ENCODE measurements at regions not wholly inside any gene's neighbourhood (a gene's known extent, or its start where the extent isn't known, plus 50 kb on each side); places are given as distances from the start of the nearest gene placed in this dataset.

GRCh38 chr10:128887856-128888255 lies 579.2 kb upstream of the MGMT start:
- Histone ChIP-seq H3K27me3 (no peaks in the 10 kb centered on the region), H3K4me3 (no peak overlapping the region), H3K9me3 (peaks cover 0 to 25% (median 4%) of the 10 kb centered on the region in 12 donors), H3K4me1 (no peaks in the 10 kb centered on the region), H3K36me3 (no peaks in the 10 kb centered on the region), H3K27ac (no peak overlapping the region)
- DNase-seq = no peak
- WGBS, 4 donors = 80 to 89% (median 84%) methylated on average over 3 of the region's 3 CpGs
- TF ChIP-seq CTCF (IDR thresholded peaks at IDR 0.05) = no peak
- no peak for TF ChIP-seq POLR2A (IDR thresholded peaks at IDR 0.05)
- intact Hi-C loops (cut with DNase I) = no loop called here
- ATAC-seq = no peak

GRCh38 chr10:128892005-128892404 lies 575.0 kb upstream of the MGMT start:
- H3K36me3 ChIP-seq = no peaks in the 10 kb centered on the region

GRCh38 chr10:128894641-128895040 lies 572.4 kb upstream of the MGMT start:
- intact Hi-C loops (cut with DNase I) = no loop called here
- peak overlapping the region in 1 of 12 donors; percentile 73 for H3K27ac ChIP-seq
- no peak for DNase-seq
- no peak overlapping the region for H3K4me3 ChIP-seq
- H3K4me1 ChIP-seq = peaks cover 0 to 22% (median 3%) of the 10 kb centered on the region in 12 donors
- WGBS, 4 donors = 52 to 98% (median 95%) methylated on average over 1 of the region's 1 CpG
- no peak for TF ChIP-seq POLR2A (IDR thresholded peaks at IDR 0.05)
- no peak for TF ChIP-seq CTCF (IDR thresholded peaks at IDR 0.05)
- no peaks in the 10 kb centered on the region for H3K36me3 ChIP-seq
- peaks cover 0 to 6% (median 0%) of the 10 kb centered on the region in 12 donors for H3K9me3 ChIP-seq
- H3K27me3 ChIP-seq = peaks cover 0 to 2% (median 0%) of the 10 kb centered on the region in 9 donors
- ATAC-seq = no peak

More at GRCh38 chr10:128892005-128892404, 575.0 kb upstream of the MGMT start:
- intact Hi-C loops (cut with DNase I) = no loop called here
- no peak for TF ChIP-seq CTCF (IDR thresholded peaks at IDR 0.05)
- no peak for TF ChIP-seq POLR2A (IDR thresholded peaks at IDR 0.05)
- Histone ChIP-seq H3K9me3 (peaks cover 0 to 25% (median 4%) of the 10 kb centered on the region in 12 donors), H3K4me1 (peaks cover 0 to 8% (median 0%) of the 10 kb centered on the region in 12 donors), H3K27ac (no peak overlapping the region), H3K27me3 (no peaks in the 10 kb centered on the region), H3K4me3 (no peak overlapping the region)
- no peak for ATAC-seq
- 80 to 90% (median 88%) methylated on average over 4 of the region's 4 CpGs for WGBS, 4 donors
- no peak for DNase-seq

DNA sequence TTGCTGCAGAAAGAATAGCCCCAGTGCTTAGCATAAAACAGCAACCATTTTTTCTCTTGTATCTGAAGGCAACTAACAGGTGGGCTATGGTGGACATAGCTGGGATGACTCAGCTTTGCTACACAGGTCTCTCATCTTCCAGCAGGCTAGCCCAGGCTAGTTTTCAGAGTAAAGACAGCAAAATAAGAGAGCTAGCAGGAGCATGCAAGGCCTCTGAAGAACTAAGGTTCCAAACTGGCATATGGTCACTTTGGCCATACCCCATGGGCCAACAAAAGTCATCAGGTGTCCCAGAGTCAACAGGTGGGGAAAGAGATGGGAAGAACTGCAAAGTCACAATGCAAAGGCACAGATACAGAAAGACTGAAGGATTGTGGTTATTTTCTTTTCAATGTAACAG lies 571.6 kb upstream of the MGMT start:
- ATAC-seq (no peak), DNase-seq (no peak)
- H3K27ac ChIP-seq = peak overlapping the region in 5 of 12 donors; percentile 33 to 81 (median 68)
- TF ChIP-seq POLR2A (IDR thresholded peaks at IDR 0.05) (no peak), CTCF (IDR thresholded peaks at IDR 0.05) (no peak)
- H3K9me3 ChIP-seq = no peaks in the 10 kb centered on the region
- intact Hi-C loops (cut with DNase I) = no loop called here
- H3K4me3 ChIP-seq = no peak overlapping the region
- peaks cover 0 to 22% (median 3%) of the 10 kb centered on the region in 12 donors for H3K4me1 ChIP-seq
- peaks cover 0 to 5% (median 0%) of the 10 kb centered on the region in 9 donors for H3K27me3 ChIP-seq
- H3K36me3 ChIP-seq = no peaks in the 10 kb centered on the region
